HEK293 (cell line): ENCODE measurements at regions not wholly inside any gene's neighbourhood (a gene's known extent, or its start where the extent isn't known, plus 50 kb on each side); places are given as distances from the start of the nearest gene placed in this dataset.

Experiments
- CTCF ChIA-PET: fragments of 350-600 bp; formaldehyde crosslinking; extraction: SDS; loops from one replicate; lab custom pipeline; 2021; ENCODE audit warnings: antibody characterized with exemption; lab: Yijun Ruan, JAX
- POLR2A ChIA-PET: fragments of 300-600 bp; formaldehyde crosslinking; extraction: SDS; loops from one replicate; lab custom pipeline; 2020; ENCODE audit warnings: antibody characterized with exemption, inconsistent platforms; lab: Yijun Ruan, JAX
- H3K27ac ChIP-seq: fragments of 200-500 bp; sonication (Bioruptor generic); 2 replicates; pipeline ENCODE4 v1.5.1; 2014; ENCODE audit warnings: low read depth, low read length, control low read depth, inconsistent platforms; ENCODE audit errors: extremely low read depth
- H3K36me3 ChIP-seq, 2 experiments: fragments of 200-500 bp in 1 of 2; sonication (Bioruptor generic) in 1 of 2; 1 replicate in 1 of 2; 2 replicates in 1 of 2; pipeline ENCODE4 v1.5.1; 2014 to 2017; ENCODE audit warnings: inconsistent platforms in 2 of 2, low read length in 2 of 2; ENCODE audit not compliant: control insufficient read depth in 2 of 2, insufficient read depth in 1 of 2
- H3K4me1 ChIP-seq: fragments of 200-500 bp; sonication (Bioruptor generic); 2 replicates; pipeline ENCODE4 v1.5.1; 2014; ENCODE audit warnings: mild to moderate bottlenecking, low read length, inconsistent platforms; ENCODE audit not compliant: control insufficient read depth, insufficient read depth
- H3K4me3 ChIP-seq: 2 replicates; pipeline ENCODE4 v1.5.1; 2011; ENCODE audit warnings: low read depth, mild to moderate bottlenecking, control low read depth, low read length, moderate library complexity
- H3K9me3 ChIP-seq: fragments of 200-500 bp; sonication (Bioruptor generic); 2 replicates; pipeline ENCODE4 v1.5.1; 2014; ENCODE audit warnings: low read depth, low read length, inconsistent platforms; ENCODE audit not compliant: control insufficient read depth, insufficient read depth
- HOXA7 ChIP-seq: sonication (generic); formaldehyde crosslinking; IDR thresholded peaks from 2 replicates; pipeline ENCODE4 v1.8.1; 2022; ENCODE audit warnings: missing genetic modification reagents, borderline replicate concordance
- KLF10 ChIP-seq: fragments of 450-650 bp; IDR thresholded peaks from 2 replicates; pipeline ENCODE4 v1.5.1; 2018; ENCODE audit warnings: missing biosample characterization, mild to moderate bottlenecking, missing genetic modification characterization
- MYNN ChIP-seq: fragments of 450-650 bp; formaldehyde crosslinking; IDR thresholded peaks from 2 replicates; pipeline ENCODE4 v1.5.1; 2016; ENCODE audit warnings: missing biosample characterization, missing genetic modification characterization, borderline replicate concordance
- SETDB1 ChIP-seq: IDR thresholded peaks from one replicate; pipeline ENCODE4 v1.6.1; 2017; ENCODE audit warnings: mild to moderate bottlenecking, low read length, moderate library complexity, mixed read lengths; ENCODE audit not compliant: insufficient read length
- YY1 ChIP-seq: fragments of 450-650 bp; formaldehyde crosslinking; IDR thresholded peaks from 2 replicates; pipeline ENCODE4 v1.5.1; 2018; ENCODE audit warnings: missing biosample characterization, missing genetic modification characterization
- YY2 ChIP-seq: fragments of 450-650 bp; formaldehyde crosslinking; IDR thresholded peaks from 2 replicates; pipeline ENCODE4 v1.5.1; 2016; ENCODE audit warnings: missing biosample characterization, missing genetic modification characterization
- ZNF169 ChIP-seq: fragments of 450-650 bp; formaldehyde crosslinking; IDR thresholded peaks from 2 replicates; pipeline ENCODE4 v1.5.1; 2016; ENCODE audit warnings: missing biosample characterization, missing genetic modification characterization
- ZNF19 ChIP-seq: fragments of 450-650 bp; formaldehyde crosslinking; IDR thresholded peaks from 2 replicates; pipeline ENCODE4; 2016; ENCODE audit warnings: missing biosample characterization, missing genetic modification characterization, low read depth
- ZNF350 ChIP-seq: fragments of 450-650 bp; formaldehyde crosslinking; IDR thresholded peaks from 2 replicates; pipeline ENCODE4 v1.5.0; 2017; ENCODE audit warnings: missing biosample characterization, mild to moderate bottlenecking, missing genetic modification characterization
- ZNF521 ChIP-seq: fragments of 450-650 bp; formaldehyde crosslinking; IDR thresholded peaks from 2 replicates; pipeline ENCODE4 v1.5.1; 2017; ENCODE audit warnings: missing biosample characterization, mild to moderate bottlenecking, missing genetic modification characterization
- ZNF677 ChIP-seq: fragments of 450-650 bp; IDR thresholded peaks from 2 replicates; pipeline ENCODE4 v1.5.0; 2018; ENCODE audit warnings: missing biosample characterization, mild to moderate bottlenecking, missing genetic modification characterization, moderate library complexity
- ZNF777 ChIP-seq: fragments of 450-650 bp; formaldehyde crosslinking; IDR thresholded peaks from 2 replicates; pipeline ENCODE4 v1.5.1; 2017; ENCODE audit warnings: missing biosample characterization, missing genetic modification characterization, borderline replicate concordance
- ZNF843 ChIP-seq: fragments of 450-650 bp; formaldehyde crosslinking; IDR thresholded peaks from 2 replicates; pipeline ENCODE4 v1.5.1; 2016; ENCODE audit warnings: missing biosample characterization, missing genetic modification characterization
- ZSCAN16 ChIP-seq: fragments of 450-650 bp; formaldehyde crosslinking; IDR thresholded peaks from 2 replicates; pipeline ENCODE4 v1.5.1; 2016; ENCODE audit warnings: missing biosample characterization, missing genetic modification characterization
- TF ChIP-seq, protein P1 (sequence below): fragments of 450-650 bp; formaldehyde crosslinking; IDR thresholded peaks from 2 replicates; pipeline ENCODE4 v1.5.1; 2016; ENCODE audit warnings: missing biosample characterization, missing genetic modification characterization
- TF ChIP-seq, protein P2 (sequence below): fragments of 450-650 bp; formaldehyde crosslinking; optimal IDR thresholded peaks from 2 replicates; pipeline ENCODE3; 2016; ENCODE audit warnings: missing biosample characterization, mild to moderate bottlenecking, missing genetic modification characterization
- TF ChIP-seq, protein P3 (sequence below): fragments of 450-650 bp; formaldehyde crosslinking; IDR thresholded peaks from 2 replicates; pipeline ENCODE4 v1.5.1; 2016; ENCODE audit warnings: missing biosample characterization, missing genetic modification characterization, borderline replicate concordance

DNA sequence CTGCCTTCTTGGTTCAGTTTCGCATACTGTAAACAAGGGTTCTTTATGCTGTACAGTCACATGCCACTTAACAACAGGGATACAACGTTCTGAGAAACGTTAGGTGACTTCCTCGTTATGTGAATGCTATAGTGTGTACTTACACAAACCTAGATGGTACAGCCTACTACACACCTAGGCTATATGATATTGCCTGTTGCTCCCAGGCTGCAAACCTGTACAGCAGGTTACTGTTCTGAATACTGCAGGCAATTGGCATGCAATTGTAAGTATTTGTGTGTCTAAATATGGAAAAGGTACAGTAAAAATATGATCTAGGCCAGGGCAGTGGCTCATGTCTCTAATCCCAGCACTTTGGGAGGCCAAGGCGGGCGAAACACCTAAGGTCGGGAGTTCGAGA is 85.7 kb upstream of the PRDM11 start:
- Histone ChIP-seq H3K36me3 (no peaks in the 10 kb centered on the region), H3K9me3 (no peaks in the 10 kb centered on the region), H3K27ac (no peak overlapping the region), H3K4me3 (no peak overlapping the region), H3K4me1 (no peaks in the 10 kb centered on the region)
- ChIA-PET POLR2A (no interaction called here), CTCF (no interaction called here)
- TF ChIP-seq ZSCAN16 (no peak), ZNF777 (tag by site-specific recombination) (no peak)
- TF ChIP-seq, protein P1, sequence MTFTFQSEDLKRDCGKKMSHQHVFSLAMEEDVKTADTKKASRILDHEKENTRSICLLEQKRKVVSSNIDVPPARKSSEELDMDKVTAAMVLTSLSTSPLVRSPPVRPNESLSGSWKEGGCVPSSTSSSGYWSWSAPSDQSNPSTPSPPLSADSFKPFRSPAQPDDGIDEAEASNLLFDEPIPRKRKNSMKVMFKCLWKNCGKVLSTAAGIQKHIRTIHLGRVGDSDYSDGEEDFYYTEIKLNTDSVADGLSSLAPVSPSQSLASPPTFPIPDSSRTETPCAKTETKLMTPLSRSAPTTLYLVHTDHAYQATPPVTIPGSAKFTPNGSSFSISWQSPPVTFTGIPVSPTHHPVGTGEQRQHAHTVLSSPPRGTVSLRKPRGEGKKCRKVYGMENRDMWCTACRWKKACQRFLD (tag by site-specific recombination): no peak
- TF ChIP-seq, protein P2, sequence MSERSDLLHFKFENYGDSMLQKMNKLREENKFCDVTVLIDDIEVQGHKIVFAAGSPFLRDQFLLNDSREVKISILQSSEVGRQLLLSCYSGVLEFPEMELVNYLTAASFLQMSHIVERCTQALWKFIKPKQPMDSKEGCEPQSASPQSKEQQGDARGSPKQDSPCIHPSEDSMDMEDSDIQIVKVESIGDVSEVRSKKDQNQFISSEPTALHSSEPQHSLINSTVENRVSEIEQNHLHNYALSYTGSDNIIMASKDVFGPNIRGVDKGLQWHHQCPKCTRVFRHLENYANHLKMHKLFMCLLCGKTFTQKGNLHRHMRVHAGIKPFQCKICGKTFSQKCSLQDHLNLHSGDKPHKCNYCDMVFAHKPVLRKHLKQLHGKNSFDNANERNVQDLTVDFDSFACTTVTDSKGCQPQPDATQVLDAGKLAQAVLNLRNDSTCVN: no peak

DNA sequence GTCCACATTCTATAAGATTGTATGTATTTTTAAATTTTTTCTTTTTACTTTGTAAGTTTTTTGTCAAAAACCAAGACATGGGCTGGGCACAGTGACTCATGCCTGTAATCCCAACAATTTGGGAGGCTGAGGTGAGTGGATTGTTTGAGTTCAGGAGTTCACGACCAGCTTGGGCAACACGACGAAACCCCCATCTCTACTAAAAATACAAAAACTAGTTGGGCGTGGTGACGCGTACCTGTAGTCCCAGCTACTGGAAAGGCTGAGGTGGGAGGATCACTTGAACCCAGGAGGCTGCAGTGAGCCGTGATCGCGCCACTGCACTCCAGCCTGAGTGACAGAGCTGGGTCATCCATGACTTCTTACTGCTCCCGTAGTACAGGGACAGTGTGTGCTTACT is 84.8 kb upstream of the PRDM11 start:
- Histone ChIP-seq H3K9me3 (no peaks in the 10 kb centered on the region), H3K27ac (no peak overlapping the region), H3K4me3 (no peak overlapping the region), H3K36me3 (no peaks in the 10 kb centered on the region), H3K4me1 (no peaks in the 10 kb centered on the region)
- CTCF ChIA-PET: interaction anchor here (0.6 to 1.0 kb wide), 4 partner anchors 48 to 449 kb away, joined by 3 to 5 read pairs (median 4); no protein-coding TSS in a partner anchor
- POLR2A ChIA-PET: no interaction called here
- TF ChIP-seq KLF10 (tag by site-specific recombination) (no peak), HOXA7 (CRISPR knock-in tag) (no peak)

DNA sequence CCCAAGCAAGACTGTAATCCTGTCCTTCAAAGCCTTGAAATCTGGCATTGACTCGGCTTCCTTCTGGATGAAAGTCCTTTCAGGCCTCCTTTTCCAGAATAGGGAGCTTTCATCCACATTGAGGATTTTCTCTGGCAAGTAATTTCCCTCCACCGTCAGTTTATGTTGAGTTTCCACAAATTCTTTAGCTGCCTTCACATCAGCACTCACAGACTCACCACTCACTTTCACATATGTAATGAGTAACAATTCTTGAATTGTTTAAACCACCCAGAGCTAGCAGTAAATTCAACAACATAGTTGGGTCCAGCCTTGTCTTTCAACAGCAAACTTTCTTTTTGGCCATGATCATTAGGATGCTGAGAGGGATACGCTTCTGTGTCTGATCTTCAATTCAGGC is 84.3 kb upstream of the PRDM11 start:
- ChIA-PET CTCF (interaction anchor here (0.8 to 2.1 kb wide), 4 partner anchors 40 to 134 kb away, joined by 3 to 5 read pairs (median 4); no protein-coding TSS in a partner anchor), POLR2A (no interaction called here)
- no peak overlapping the region for H3K4me3 ChIP-seq
- H3K36me3 ChIP-seq: no peaks in the 10 kb centered on the region
- H3K9me3 ChIP-seq: no peaks in the 10 kb centered on the region
- H3K4me1 ChIP-seq: no peaks in the 10 kb centered on the region
- no peak overlapping the region for H3K27ac ChIP-seq
- TF ChIP-seq ZNF19 (tag by site-specific recombination) (no peak), ZNF350 (tag by site-specific recombination) (no peak), ZNF169 (tag by site-specific recombination) (no peak)

DNA sequence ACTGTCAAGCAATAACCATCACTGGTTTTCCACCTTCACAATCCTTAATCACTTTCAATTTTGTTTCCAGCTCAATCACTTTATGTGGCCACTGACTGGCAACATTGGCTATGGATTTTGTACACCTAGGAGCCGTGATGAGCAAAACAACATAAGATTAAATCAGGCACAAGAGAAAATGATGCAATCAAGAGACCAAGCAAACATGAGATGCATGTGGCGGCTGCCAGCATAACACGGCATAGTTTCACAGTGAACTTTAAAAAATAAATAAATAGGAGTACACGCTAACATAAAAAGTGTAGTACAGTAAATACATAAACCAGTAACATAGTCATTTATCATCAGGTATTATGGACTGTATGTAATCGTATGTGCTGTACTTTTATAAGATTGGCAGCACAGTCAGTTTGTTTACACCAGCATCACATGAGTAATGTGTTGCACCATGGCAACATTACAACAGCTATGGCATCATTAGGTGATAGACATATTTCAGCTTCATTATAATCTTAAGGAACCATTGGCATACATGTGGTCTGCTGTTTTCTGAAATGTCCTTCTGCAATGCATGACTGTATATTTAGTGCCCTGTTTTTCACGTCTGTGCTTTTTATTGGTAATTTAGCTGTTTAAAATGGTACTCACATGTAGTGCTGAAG is 83.3 kb upstream of the PRDM11 start:
- no peak overlapping the region for H3K4me3 ChIP-seq
- POLR2A ChIA-PET: no interaction called here
- H3K36me3 ChIP-seq: no peaks in the 10 kb centered on the region
- H3K9me3 ChIP-seq: no peaks in the 10 kb centered on the region
- TF ChIP-seq MYNN (no peak), YY1 (tag by site-specific recombination) (no peak), ZNF843 (no peak), SETDB1 (no peak), YY2 (tag by site-specific recombination) (no peak), ZNF521 (tag by site-specific recombination) (no peak), ZNF677 (tag by site-specific recombination) (no peak)
- TF ChIP-seq, protein P3, sequence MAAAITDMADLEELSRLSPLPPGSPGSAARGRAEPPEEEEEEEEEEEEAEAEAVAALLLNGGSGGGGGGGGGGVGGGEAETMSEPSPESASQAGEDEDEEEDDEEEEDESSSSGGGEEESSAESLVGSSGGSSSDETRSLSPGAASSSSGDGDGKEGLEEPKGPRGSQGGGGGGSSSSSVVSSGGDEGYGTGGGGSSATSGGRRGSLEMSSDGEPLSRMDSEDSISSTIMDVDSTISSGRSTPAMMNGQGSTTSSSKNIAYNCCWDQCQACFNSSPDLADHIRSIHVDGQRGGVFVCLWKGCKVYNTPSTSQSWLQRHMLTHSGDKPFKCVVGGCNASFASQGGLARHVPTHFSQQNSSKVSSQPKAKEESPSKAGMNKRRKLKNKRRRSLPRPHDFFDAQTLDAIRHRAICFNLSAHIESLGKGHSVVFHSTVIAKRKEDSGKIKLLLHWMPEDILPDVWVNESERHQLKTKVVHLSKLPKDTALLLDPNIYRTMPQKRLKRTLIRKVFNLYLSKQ: no peak
- H3K27ac ChIP-seq: no peak overlapping the region
- CTCF ChIA-PET: interaction anchor here (0.5 to 2.1 kb wide), 6 partner anchors 21 to 136 kb away, joined by 3 to 5 read pairs (median 4); no protein-coding TSS in a partner anchor
- no peaks in the 10 kb centered on the region for H3K4me1 ChIP-seq
